HFFc6 (cell line): ENCODE measurements at regions not wholly inside any gene's neighbourhood (a gene's known extent, or its start where the extent isn't known, plus 50 kb on each side); places are given as distances from the start of the nearest gene placed in this dataset.

ENCODE experiments used
- DNase-seq: peaks from one replicate; pipeline ENCODE4 v3.0.0-alpha.2; 2018
- H3K27ac Mint-ChIP-seq: 2 replicates; pipeline ENCODE4 v1.8.0; 2020; ENCODE audit warnings: mild to moderate bottlenecking, mixed read lengths
- H3K27me3 Mint-ChIP-seq: 2 replicates; pipeline ENCODE4 v1.8.0; 2021; ENCODE audit warnings: mild to moderate bottlenecking, moderate library complexity, mixed read lengths; ENCODE audit not compliant: insufficient read depth
- H3K36me3 Mint-ChIP-seq: 2 replicates; pipeline ENCODE4 v1.8.0; 2021; ENCODE audit warnings: low read depth, mixed read lengths
- H3K4me1 Mint-ChIP-seq: 2 replicates; pipeline ENCODE4 v1.8.0; 2020; ENCODE audit warnings: low read depth, mixed read lengths
- H3K4me3 Mint-ChIP-seq: 2 replicates; pipeline ENCODE4 v1.8.0; 2020; ENCODE audit warnings: mild to moderate bottlenecking, moderate library complexity, mixed read lengths
- H3K9me3 Mint-ChIP-seq: 2 replicates; pipeline ENCODE4 v1.8.0; 2020; ENCODE audit warnings: mild to moderate bottlenecking, mixed read lengths
- TF ChIP-seq, protein P1 (sequence below): fragments of 200-600 bp; sonication (generic); IDR thresholded peaks from 2 replicates; pipeline ENCODE4 v1.5.0; 2021; ENCODE audit warnings: antibody characterized with exemption, mild to moderate bottlenecking

GRCh38 chr4:3822230-3822947, 56.2 kb downstream of the ADRA2C start:
- TF ChIP-seq, protein P1, sequence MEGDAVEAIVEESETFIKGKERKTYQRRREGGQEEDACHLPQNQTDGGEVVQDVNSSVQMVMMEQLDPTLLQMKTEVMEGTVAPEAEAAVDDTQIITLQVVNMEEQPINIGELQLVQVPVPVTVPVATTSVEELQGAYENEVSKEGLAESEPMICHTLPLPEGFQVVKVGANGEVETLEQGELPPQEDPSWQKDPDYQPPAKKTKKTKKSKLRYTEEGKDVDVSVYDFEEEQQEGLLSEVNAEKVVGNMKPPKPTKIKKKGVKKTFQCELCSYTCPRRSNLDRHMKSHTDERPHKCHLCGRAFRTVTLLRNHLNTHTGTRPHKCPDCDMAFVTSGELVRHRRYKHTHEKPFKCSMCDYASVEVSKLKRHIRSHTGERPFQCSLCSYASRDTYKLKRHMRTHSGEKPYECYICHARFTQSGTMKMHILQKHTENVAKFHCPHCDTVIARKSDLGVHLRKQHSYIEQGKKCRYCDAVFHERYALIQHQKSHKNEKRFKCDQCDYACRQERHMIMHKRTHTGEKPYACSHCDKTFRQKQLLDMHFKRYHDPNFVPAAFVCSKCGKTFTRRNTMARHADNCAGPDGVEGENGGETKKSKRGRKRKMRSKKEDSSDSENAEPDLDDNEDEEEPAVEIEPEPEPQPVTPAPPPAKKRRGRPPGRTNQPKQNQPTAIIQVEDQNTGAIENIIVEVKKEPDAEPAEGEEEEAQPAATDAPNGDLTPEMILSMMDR: no peak
- Mint-ChIP-seq H3K9me3 (no peaks in the 10 kb centered on the region), H3K27ac (no peak overlapping the region), H3K4me1 (no peaks in the 10 kb centered on the region), H3K27me3 (peaks cover 52% of the 10 kb centered on the region), H3K4me3 (no peak overlapping the region), H3K36me3 (no peaks in the 10 kb centered on the region)
- DNase-seq: no peak

- no peaks in the 10 kb centered on the region for H3K36me3 Mint-ChIP-seq
- no peak overlapping the region for H3K4me3 Mint-ChIP-seq
- no peak overlapping the region for H3K27ac Mint-ChIP-seq
- H3K9me3 Mint-ChIP-seq: no peaks in the 10 kb centered on the region
- DNase-seq: no peak
- H3K4me1 Mint-ChIP-seq: no peaks in the 10 kb centered on the region
- TF ChIP-seq, protein P1: no peak
- H3K27me3 Mint-ChIP-seq: peaks cover 61% of the 10 kb centered on the region
These were observed 57.5 kb downstream of the ADRA2C start for GRCh38 chr4:3823496-3824341.

DNA sequence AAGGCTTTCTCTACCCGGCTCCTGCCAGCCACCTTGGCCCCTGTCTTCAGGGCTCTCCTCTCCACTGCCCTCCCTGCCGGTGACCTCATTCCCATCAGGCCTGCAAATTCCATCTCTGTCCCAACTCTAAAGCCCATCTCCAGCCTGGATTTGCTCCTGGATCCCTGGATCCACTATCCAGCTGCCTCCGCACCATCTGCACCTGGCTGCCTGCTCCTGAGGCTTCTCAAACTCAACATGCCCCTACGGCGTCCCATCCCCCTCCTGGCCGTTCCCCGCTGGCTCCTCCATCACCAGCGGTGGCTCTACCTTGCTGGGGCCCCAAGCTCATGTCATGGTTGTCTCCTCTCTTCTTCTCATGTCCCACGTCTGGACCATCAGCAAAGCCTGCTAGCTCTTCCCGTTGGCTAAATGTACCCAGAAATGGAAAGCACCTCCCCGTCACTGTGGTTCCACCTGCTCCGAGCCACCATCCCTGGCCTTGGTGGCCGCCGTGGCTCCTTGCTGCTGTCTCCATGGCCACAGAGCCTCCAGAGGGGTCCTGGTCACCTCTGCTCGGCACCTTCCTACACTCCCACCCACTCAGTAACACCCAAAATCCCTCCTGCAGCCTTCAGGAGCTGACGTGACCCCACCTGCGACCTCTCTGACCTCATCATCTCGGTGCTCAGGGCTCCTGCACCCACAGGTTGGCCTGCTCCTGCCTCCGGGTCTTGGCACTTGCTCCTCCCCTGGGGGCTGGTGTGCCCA, 58.5 kb downstream of the ADRA2C start:
- H3K36me3 Mint-ChIP-seq: no peaks in the 10 kb centered on the region
- no peaks in the 10 kb centered on the region for H3K4me1 Mint-ChIP-seq
- H3K4me3 Mint-ChIP-seq: no peak overlapping the region
- no peak for DNase-seq
- TF ChIP-seq, protein P1: no peak
- H3K27ac Mint-ChIP-seq: no peak overlapping the region
- peaks cover 57% of the 10 kb centered on the region for H3K27me3 Mint-ChIP-seq
- H3K9me3 Mint-ChIP-seq: no peaks in the 10 kb centered on the region

DNA sequence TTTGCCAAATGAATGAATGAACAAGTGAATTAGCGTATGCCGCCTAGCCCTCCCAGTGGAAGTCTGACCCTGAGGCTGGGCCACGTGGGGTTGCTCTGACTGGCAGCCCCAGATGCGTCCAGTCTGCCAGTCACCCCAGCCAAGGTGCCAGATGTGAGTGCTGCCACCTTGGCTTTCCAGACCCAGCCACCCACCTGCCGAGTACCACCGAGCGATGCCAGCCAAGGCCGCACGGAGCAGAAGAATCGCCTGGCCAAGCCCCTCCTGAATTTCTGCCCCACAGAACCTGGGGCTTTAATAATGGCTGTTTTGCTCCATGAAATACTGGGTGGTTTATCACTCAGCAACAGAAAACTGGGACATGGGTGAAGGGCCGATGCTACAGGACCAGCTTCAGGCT, 59.3 kb downstream of the ADRA2C start:
- no peaks in the 10 kb centered on the region for H3K4me1 Mint-ChIP-seq
- no peaks in the 10 kb centered on the region for H3K9me3 Mint-ChIP-seq
- H3K4me3 Mint-ChIP-seq: no peak overlapping the region
- H3K27ac Mint-ChIP-seq: no peak overlapping the region
- no peak for DNase-seq
- H3K27me3 Mint-ChIP-seq: peaks cover 56% of the 10 kb centered on the region
- TF ChIP-seq, protein P1: no peak
- no peaks in the 10 kb centered on the region for H3K36me3 Mint-ChIP-seq

DNA sequence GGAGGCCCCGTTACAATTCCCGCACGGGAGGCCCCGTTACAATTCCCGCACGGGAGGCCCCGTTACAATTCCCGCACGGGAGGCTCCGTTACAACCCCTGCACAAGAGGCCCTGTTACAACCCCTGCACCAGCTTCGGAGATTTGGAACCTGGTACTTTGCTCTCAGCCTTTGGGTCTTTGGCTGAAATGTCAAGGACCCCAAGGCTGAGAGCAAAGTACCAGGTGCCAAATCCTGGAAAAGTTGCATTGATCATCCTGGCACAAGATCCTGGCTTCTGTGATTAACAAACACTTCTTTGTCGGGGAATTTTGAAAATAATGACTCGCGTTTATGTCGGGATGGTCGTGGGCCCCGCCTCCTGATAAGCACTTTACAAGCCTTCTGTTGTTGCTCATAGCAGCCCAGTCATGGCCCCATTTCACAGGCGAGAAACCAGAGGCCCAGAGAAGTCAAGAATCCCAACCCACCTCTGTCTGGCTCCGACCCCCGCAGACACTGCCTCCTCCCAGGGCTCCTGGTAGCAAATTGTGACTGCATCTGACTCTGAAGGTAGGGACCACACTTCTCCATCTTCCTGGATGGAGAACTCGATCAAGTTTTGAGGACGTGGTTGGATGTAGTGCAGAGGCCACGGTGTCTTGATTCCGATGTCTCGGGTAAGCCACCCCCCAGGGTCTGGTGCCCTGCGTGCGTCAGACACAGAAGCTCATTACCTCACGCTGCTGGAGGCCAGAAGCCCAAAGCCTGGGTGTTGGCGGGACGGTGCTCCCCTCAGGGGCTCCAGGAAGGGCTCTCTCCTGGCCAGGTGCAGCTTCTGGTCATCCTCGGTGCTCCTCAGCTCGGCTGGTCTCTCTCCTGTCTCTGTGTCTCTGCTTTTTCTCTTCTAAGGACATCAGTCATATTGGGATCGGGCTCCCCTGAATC, 60.3 kb downstream of the ADRA2C start:
- H3K9me3 Mint-ChIP-seq: no peaks in the 10 kb centered on the region
- TF ChIP-seq, protein P1: no peak
- peaks cover 47% of the 10 kb centered on the region for H3K27me3 Mint-ChIP-seq
- no peak overlapping the region for H3K4me3 Mint-ChIP-seq
- H3K4me1 Mint-ChIP-seq: no peaks in the 10 kb centered on the region
- H3K27ac Mint-ChIP-seq: no peak overlapping the region
- no peaks in the 10 kb centered on the region for H3K36me3 Mint-ChIP-seq
- no peak for DNase-seq
